GM19025 (cell line): ENCODE measurements at regions not wholly inside any gene's neighbourhood (a gene's known extent, or its start where the extent isn't known, plus 50 kb on each side); places are given as distances from the start of the nearest gene placed in this dataset.

Experiments used
- ATAC-seq: cut with Tn5 transposase; IDR thresholded peaks from one replicate; pipeline ENCODE4 v1.9.1; 2021; ENCODE audit warnings: mild to moderate bottlenecking, low read depth, moderate library complexity; ENCODE audit not compliant: unreplicated experiment

DNA sequence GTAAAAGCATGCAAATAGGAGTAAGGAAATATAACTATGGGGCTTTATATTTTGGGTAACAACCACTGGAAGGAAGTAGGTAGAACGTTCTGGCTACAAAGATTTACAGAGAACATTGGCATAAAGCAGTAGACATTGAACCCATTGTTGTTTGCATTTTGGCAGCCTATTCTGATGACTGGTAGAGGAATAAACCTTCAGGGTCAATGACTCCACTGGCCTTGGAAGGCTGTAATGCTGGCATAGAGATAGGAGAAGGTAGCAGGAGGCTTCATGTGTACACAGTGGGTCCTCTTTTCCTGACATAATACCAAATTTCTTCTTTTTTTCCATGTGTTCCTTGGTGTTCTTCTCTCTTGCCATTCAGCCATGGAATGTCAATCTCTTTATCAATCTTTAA lies 462.8 kb upstream of the ZNF462 start:
- no peak for ATAC-seq

DNA sequence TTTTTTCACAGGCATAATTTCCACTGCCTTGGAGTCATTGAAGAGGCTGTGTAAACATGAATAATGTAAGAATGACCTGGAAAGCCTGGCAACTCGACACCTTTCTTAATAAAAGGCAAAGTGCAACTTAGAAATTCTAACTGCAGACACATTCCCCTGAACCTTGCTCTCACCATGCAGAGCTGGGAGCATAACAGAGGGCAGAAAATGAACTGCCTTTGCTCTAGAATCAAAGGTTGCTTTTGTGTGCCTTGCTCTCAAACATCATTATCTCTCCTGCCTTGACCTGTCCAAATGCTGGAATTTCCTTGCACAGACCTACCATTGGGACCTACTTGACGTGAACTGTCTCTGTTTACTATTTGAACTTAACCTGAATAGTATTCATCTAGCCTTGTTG lies 462.0 kb upstream of the ZNF462 start:
- no peak for ATAC-seq

DNA sequence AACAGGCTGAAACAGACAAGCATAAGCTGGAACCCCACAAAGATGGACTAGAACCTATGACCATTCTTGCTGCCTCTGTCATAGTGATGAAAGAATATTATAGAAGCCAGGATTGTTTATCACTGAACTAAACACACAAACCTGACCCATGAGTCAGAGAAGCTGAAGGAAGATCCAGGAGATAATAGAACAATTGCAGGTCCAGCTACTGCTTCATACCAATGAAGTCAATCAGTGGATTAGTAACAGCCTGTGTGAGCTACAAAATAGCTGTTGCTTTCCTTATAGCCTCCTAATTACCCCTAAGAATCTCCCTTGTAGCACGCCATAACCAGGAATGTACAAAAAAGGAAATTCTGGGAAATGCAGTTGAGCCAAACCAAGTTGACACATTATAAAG lies 459.9 kb upstream of the ZNF462 start:
- ATAC-seq, result no peak

DNA sequence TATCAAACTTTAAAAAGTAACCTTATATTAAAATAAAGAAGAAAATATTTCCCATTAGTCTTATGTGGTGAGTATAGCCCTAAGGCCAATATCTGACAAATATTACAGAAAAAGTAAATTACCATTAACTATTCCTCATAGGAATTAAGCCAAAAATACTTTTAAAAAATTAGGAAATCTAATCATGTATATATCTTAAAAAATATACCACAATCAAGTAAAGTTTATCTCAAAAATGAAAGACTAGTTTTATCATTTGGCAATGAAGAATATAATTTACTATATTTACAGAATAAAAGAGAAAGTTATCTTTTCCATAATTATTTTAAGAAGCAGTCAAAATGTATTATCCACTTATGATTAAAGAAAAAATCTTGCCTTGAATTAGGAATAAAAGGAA lies 458.8 kb upstream of the ZNF462 start:
- no peak for ATAC-seq

DNA sequence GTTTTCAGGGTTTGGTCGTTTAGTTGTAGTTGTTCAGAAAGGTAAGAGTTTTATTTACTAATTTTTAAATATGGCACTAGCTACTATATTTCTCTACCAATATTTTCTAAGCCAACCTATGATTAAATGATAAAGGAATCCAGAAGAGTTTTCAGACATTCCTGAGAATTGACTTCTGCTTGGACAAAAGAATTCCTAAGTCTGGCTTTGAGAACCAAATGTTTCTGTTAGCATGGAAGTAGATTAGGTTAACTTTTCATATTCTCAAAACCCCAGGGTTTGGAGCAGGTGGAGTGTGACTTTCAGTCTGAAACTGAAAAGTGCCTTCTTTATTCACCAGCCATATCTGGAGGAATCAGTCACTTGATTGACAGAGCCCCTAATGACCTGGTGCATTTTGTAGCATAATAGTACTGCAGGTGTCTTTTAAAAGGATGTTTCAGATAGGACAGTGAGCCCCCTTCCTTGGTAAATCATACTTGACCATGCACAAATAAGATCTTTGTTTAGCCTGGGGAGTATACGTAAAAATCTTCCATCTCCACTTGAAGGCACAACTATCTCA lies 457.0 kb upstream of the ZNF462 start:
- no peak for ATAC-seq

DNA sequence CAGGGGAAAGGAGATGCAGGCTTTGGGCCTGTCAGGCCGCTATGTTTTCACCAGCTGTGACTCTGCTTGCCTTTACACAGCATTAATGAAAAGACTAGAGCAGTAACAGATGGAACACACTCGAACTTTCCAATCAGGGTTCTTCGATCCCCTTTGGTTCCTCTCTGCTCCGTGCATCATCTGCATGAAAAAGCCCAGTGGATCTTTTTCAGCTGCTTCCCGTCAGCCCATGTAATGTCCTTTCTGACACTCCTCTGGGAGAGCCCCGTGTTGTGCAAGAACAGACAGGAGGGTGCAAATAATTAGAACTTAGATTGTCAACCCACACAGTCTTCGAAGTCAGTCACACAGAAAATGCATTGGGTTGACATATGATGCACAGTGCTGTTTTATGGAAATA lies 448.9 kb upstream of the ZNF462 start:
- ATAC-seq, result no peak

DNA sequence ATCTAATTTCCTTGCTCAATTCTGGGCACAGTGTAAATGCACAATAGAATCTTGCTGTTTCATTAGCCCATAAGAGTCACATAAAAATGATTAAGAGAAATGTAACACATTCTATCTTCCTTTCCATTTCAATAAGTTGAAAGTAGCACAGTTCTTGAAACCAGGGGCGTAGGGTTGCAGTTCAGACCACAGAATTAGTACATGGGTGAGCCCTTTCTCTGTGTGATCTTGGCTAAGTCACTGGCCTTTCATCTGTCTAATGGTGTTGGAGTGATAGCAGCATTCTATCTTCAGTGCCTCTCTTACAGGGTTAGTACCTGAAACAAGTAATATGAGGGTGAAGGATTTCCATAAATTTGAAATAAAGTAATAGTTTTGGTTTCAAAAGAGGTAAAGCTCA lies 445.3 kb upstream of the ZNF462 start:
- ATAC-seq, result no peak

DNA sequence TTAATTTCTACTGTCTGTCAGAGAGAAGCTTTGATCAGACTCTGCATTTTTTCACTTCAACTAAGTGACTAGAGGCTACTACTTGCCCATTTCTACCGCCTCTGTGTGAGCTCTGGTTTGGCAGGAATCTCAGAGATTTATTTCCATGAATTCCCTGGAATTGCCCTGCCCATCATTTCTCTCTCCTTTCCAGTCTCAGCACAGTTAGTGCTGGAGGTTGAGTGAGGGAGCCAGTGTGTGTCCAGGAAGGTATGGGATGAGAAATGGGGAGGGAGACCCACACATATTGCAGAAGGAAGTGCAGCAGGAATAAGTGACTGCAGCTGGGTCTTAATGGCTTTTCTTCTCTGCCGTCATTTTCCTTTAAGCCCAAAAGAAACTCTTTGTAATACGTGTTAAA lies 443.1 kb upstream of the ZNF462 start:
- no peak for ATAC-seq

DNA sequence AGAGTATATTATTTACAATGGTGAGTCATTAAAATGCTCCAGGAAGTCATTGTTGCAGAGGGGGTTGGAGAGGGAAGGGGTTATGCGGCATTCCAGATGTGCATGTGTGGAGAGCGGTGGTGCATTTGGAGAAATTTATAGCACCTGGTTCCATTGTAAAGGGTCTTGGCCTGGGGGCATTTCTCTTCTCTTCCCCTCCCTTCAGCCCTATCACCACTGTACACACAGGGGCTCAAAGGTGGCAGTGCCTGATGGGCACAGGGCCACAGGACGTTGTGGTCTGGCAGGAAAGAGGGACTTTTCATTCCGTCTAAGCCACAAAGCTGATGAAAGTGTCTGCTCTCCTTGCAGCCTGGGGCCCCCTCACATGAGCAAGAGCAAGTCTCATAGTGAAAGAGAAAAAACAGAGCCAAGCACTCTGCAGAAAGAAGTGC lies 442.4 kb upstream of the ZNF462 start:
- ATAC-seq, result peak; percentile 77

DNA sequence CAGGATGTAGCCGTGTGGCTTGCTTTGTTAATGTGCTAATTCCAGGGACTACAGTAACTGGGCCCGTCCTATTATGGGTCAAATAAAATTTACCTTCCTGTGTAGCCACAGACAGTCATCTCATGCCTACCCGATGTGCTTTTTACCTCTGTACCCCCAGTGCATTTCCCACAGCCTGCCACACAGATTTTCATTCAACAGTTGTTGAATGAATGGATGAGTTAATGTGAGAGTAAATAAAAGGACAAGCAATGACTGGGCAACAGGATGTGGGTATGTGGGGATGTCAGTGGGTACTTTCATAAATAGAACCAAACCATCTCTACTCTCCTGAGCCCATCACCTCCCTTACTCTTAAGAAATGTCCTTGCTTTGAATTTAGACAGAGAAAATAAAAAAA lies 441.2 kb upstream of the ZNF462 start:
- peak; percentile 54 for ATAC-seq

DNA sequence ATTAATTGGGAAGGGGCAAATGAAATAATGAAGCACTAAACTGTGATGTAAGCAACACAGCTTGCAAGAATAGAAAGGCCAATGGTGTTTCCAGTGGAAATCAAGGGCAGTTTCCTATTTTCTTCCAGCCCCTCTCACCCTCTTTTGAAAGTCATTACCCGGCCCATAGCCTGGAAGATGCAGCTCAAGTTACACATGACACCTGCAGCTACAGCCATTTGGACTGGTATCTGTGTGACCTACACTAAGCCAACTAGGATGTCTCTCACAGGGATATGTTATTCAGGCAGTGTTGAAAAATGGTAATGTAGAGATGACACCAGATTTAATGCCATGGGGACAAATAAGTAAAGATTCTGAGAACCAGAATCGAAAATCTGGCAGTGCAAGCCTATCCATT lies 439.4 kb upstream of the ZNF462 start:
- no peak for ATAC-seq

DNA sequence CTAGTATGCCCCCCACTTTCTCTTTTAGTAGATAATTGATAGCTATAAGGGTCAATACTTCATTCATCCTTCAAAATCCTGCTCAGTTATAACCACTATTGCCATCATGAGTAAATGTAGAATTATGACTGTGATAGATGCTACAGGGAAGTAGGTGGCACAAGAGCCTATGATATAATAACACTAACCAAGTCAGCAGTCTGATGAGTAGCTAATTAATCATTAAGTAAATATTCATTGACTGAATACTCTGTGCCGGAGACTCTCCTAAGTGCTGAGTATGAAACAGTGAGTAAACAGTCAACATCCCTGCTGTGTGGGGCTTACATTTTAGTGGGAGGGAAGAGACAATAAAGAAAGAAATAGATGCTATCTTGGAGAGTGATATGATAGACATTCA lies 430.3 kb upstream of the ZNF462 start:
- ATAC-seq, result no peak

DNA sequence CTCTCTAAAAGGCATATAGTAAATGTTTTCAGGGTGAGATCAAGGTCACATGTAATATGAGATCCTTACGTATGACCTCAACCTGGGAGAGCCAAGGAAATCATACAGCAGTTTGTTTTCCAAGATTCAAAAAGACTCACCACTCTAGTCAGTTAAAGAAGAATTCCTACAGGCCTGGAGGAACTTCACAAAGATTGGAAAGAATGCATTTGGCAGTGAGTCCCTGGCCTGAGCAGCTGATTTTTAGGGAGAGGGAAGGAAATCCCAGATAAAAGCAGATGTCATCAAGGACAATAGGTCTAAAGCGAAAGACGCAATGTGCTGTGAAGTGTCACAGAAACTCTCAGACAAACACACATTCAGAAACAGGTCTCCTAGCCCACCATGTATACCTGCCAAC lies 424.0 kb upstream of the ZNF462 start:
- ATAC-seq, result no peak

DNA sequence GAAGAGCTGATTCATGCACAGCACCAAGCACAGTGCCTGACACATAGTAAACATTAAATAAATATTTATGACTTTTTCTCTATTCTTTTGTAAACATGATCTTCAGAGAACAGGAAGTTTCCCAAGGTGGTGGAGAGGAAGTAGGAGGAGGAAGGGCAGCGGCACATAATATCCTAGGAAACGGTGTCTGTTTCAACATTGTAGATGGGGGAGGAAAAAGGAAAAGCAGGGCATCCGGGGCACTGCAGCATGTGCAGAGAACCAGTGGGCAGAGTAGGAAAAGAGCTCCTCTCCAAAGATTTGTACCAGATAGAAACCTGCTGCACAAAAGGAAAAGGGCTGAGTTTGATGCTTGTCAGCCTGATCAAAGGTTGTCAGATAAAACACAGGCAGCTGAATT lies 421.7 kb upstream of the ZNF462 start:
- ATAC-seq, result no peak

DNA sequence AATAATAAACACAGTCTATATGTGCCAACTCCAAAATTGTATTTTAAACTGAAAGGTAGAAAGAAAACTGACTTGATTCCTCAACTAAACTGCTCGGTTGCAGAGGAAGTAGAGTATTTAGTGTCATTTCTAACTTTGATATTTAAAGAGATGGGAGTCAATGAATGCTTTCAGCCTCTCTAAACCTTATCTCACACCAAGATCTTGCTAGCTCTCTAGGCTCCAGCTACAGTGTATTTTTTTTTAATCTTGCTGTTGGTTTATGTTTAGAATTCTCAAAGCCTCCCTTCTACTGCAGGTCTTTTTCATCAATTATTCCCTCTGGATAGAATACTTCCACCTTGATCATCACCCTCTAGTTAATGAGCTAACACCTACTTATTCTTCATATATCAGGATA lies 419.4 kb upstream of the ZNF462 start:
- ATAC-seq, result no peak

DNA sequence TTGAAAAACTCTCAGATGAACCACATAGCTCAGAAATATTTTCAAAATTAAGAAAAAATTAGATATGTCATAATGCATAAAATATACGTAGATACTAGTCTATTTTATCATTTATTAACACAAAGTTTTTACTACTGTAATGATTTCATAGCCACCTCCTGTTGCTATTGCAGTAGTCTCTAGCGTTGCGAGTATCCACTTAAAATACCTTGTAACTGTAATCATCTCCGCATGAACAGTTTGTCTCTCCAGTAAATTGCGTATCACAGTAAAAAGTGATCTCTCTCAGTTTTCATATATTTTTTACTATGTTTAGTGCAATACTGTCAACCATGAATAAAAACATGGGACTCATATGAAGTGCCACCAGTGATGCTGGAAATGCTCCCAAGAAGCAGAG lies 417.9 kb upstream of the ZNF462 start:
- no peak for ATAC-seq

DNA sequence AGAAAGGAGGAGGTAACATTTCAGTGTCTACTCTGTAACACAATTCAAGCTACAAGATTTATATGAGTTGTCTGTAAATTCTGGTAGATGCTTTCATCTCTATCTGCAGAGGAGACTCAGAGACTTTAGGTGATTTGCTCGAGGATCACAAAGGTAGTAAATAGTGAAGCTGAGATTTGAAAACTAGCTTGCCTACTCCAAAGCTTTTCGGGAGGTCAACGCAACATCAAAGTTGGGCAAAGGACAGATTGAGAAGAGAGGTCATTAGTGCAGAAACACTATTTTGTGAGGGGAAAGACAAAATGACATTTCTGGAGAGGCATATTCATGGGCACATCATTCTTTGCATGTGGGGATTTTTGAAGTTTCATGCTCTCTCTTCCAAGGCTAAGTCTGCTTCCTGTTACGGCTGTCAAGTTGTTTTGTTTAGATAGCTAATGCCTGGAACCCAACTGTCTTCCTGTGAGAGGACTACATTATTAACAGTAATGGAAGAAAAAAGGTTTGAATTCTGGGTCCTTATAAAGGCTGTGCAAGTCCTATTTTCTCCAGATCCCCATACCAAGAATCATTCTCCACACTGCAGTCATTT lies 413.5 kb upstream of the ZNF462 start:
- ATAC-seq, result no peak

DNA sequence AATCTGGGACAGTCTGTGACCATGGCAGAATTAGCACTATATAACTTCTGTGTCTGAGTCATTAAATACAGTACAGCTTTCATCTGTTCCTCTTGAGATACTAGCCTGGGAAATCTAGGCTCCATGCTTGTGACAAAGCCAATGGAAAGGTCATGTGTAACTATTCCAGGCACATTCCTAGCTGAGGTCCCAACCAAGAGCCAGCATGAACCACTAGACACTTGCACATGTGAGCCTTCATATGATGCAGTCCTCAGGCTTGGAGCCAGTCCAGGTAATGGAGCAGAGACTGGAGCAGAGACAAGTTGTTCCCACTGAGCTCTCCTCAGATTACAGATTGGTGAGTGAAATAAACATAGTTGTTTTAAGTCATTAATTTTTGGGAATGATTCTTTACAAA lies 412.4 kb upstream of the ZNF462 start:
- no peak for ATAC-seq

DNA sequence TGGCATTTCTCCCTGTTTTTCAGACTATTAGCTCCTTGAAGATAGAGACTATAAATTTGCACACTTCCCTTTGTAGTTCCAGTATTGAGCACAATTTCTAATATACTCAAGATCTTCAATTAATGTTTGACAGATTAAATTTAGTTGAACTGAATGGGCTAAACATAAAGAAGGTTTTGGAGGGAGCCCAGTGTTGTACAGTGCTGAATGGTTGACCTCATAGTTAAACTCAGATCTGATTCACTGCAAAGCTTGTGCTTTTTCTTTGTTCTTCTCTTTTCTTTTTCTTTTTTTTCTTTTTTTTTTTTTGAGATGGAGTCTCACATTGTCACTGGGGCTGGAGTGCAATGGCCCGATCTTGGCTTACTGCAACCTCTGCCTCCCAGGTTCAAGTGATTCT lies 411.7 kb upstream of the ZNF462 start:
- ATAC-seq, result no peak

DNA sequence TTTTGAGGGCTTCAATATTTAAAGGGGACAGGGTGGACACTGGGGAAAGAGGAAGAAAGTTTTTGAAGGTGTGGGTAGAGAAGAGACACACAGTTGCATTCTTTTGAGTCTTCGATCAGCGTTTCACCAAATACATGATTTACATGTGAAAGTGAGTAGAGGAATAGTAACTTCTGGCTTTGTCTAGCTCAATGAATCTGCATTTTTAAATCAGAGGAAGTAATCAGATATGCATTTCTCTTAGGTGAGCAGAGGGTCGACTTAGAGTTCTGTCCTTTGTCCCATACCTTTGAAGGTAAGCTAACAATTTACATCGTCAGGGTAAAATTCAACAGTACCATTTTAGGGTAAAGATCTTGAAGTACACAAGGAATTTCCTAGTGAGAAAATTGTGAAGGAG lies 406.4 kb upstream of the ZNF462 start:
- no peak for ATAC-seq

DNA sequence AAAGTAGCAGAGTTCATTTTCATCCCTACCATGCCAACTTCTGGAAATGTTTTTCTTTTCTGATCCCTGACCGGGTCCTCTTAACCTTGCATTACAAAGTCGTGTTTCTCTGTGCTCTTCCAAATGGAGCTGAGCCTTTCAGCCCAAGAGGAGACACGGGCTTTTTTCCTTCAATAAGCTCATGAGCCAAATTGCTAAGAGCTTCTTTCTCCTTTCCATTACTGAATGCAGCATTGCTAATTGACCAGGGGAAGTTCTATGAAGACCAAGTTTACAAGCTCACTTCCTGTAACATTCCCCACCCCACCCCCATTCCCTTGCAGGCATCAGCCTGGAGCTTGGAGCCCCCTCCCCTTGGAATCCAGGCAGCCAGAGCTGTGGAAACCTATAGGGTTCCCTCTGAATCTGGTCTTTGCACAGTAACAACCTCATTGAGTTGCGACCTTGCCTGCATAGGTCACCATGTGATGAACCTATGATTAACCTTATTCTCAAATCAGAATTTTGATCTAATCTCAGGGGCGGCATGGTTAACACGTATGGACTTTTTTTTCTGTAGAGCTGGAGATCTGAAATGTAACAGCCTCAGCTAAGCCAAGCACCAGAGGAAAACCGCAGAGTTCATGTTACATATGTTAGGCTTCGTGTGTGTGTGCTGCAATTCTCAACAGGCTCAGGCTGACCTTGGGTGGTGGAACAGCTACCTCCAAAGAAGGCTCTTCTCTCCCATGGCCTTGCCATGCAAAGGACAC lies 395.7 kb upstream of the ZNF462 start:
- no peak for ATAC-seq

DNA sequence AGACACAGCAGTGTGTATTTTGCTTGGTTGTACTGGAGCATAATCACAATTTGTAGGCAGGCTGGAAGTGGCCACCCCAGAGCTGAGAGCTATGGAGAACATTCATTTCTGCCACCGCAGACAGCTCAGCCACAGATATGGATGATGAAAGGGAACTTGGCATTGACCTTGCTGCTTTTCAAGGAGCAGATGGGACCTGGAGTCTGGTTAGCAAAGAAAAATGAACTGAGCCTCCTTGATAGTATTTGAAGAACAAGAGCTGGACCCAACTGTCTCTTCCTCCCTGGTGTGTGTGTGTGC lies 395.2 kb upstream of the ZNF462 start:
- ATAC-seq, result no peak
